GM12878 (cell line): ENCODE measurements at regions not wholly inside any gene's neighbourhood (a gene's known extent, or its start where the extent isn't known, plus 50 kb on each side); places are given as distances from the start of the nearest gene placed in this dataset.

Experiments used
- ATAC-seq: fragments of 200-7000 bp; cut with Tn5 transposase; 3 replicates; pipeline ENCODE4 v1.9.1; 2020; ENCODE audit warnings: mild to moderate bottlenecking, moderate library complexity
- BruUV-seq: library from RNA; stranded (reverse); fragments of 400-500 nt; replicated peaks from 2 replicates; lab custom pipeline; 2021; lab: Mats Ljungman, UMichigan
- CTCF ChIA-PET: fragments of 300-600 bp; sonication (Branson Sonifier 250); formaldehyde crosslinking; extraction: SDS; loops from one replicate; lab custom pipeline; 2021; ENCODE audit warnings: inconsistent platforms; lab: Yijun Ruan, JAX
- POLR2A ChIA-PET: fragments of 350-600 bp; formaldehyde crosslinking; extraction: SDS; loops from one replicate; lab custom pipeline; 2021; ENCODE audit warnings: inconsistent platforms; lab: Charles Lee
- RAD21 ChIA-PET: fragments of 300-600 bp; sonication (Branson Sonifier 250); formaldehyde crosslinking; loops from one replicate; lab custom pipeline; 2023; ENCODE audit warnings: antibody characterized with exemption; ENCODE audit not compliant: unreplicated experiment; lab: Charles Lee
- SMC1A ChIA-PET: fragments of 300-600 bp; sonication (Branson Sonifier 250); formaldehyde crosslinking; loops from one replicate; lab custom pipeline; 2023; ENCODE audit not compliant: unreplicated experiment, uncharacterized antibody; lab: Charles Lee
- DNase-seq: peaks from one replicate; pipeline ENCODE4 v3.0.0-alpha.2; 2011; ENCODE audit warnings: low read depth, low spot score
- FAIRE-seq: peaks from 3 replicates; lab custom pipeline; 2011; peaks lifted over from hg19 to GRCh38; lab: Jason Lieb, UNC
- H2AFZ ChIP-seq: 2 replicates; pipeline ENCODE4 v1.6.0; 2011; ENCODE audit warnings: low read depth, low read length, control low read depth; ENCODE audit not compliant: control insufficient read depth
- H3K27ac ChIP-seq: 2 replicates; pipeline ENCODE4 v1.5.1; 2011; ENCODE audit warnings: control low read depth; ENCODE audit not compliant: control insufficient read depth, insufficient read depth
- H3K27me3 ChIP-seq, 2 experiments: replicated peaks in 1 of 2; 2 replicates each; pipeline versions ENCODE4 v1.6.0 to v1.6.1; 2011; ENCODE audit warnings: low read length in 1 of 2; ENCODE audit not compliant: control insufficient read depth in 2 of 2, insufficient read depth in 2 of 2
- H3K36me3 ChIP-seq, 2 experiments: 2 replicates each; pipeline ENCODE4 v1.5.1; 2011; ENCODE audit warnings: low read length in 1 of 2; ENCODE audit not compliant: control insufficient read depth in 2 of 2, insufficient read depth in 2 of 2
- H3K4me1 ChIP-seq: 2 replicates; pipeline ENCODE4 v1.6.1; 2011; ENCODE audit warnings: mild to moderate bottlenecking, low read length, moderate library complexity, mixed read lengths; ENCODE audit not compliant: control insufficient read depth, insufficient read depth
- H3K4me2 ChIP-seq: 2 replicates; pipeline ENCODE4 v1.6.0; 2011; ENCODE audit warnings: control low read depth; ENCODE audit not compliant: control insufficient read depth, insufficient read depth
- H3K4me3 ChIP-seq: fragments of 200-600 bp; sonication (generic); 2 replicates; pipeline ENCODE4 v1.5.1; 2016
- H3K79me2 ChIP-seq: 2 replicates; pipeline ENCODE4 v1.6.0; 2011; ENCODE audit warnings: low read length; ENCODE audit not compliant: control insufficient read depth, insufficient read depth
- H3K9ac ChIP-seq: 2 replicates; pipeline ENCODE4 v1.8.0; 2011; ENCODE audit warnings: low read length, control low read depth, mixed read lengths; ENCODE audit not compliant: control insufficient read depth, insufficient read depth
- H3K9me3 ChIP-seq: replicated peaks from 3 replicates; pipeline ENCODE4 v1.5.1; 2011; ENCODE audit warnings: mild to moderate bottlenecking, low read length; ENCODE audit not compliant: control insufficient read depth, insufficient read depth
- H4K20me1 ChIP-seq: 2 replicates; pipeline ENCODE4 v1.6.0; 2011; ENCODE audit not compliant: control insufficient read depth, insufficient read depth
- BCLAF1 ChIP-seq: fragments of 450-650 bp; IDR thresholded peaks from 2 replicates; pipeline ENCODE4 v1.6.1; 2017; ENCODE audit warnings: antibody characterized with exemption, mild to moderate bottlenecking, moderate library complexity
- CREB1 ChIP-seq: IDR thresholded peaks from 2 replicates; pipeline ENCODE4 v1.6.1; 2012; ENCODE audit warnings: low read depth, mild to moderate bottlenecking, inconsistent platforms
- PKNOX1 ChIP-seq: fragments of 450-650 bp; IDR thresholded peaks from 2 replicates; pipeline ENCODE4 v1.6.1; 2016; ENCODE audit warnings: mild to moderate bottlenecking
- POLR2AphosphoS2 ChIP-seq: IDR thresholded peaks from 2 replicates; pipeline ENCODE4 v1.6.1; 2011; ENCODE audit warnings: low read depth, mild to moderate bottlenecking, low read length, improper control_type of control experiment, moderate library complexity
- RCOR1 ChIP-seq: conservative IDR thresholded peaks from 2 replicates; pipeline ENCODE4 v1.6.1; 2012; ENCODE audit warnings: low read depth, low read length, improper control_type of control experiment
- RELA ChIP-seq: fragments of 450-650 bp; IDR thresholded peaks from 2 replicates; pipeline ENCODE4 v1.8.0; 2014; ENCODE audit warnings: borderline replicate concordance; ENCODE audit not compliant: partially characterized antibody
- REST ChIP-seq: IDR thresholded peaks from 2 replicates; pipeline ENCODE4 v1.6.1; 2012; ENCODE audit warnings: mild to moderate bottlenecking, low read depth, low read length
- USF2 ChIP-seq: IDR thresholded peaks from 2 replicates; pipeline ENCODE4 v1.6.1; 2011; ENCODE audit warnings: low read depth, low read length, improper control_type of control experiment, borderline replicate concordance
- YY1 ChIP-seq: IDR thresholded peaks from 2 replicates; pipeline ENCODE4 v1.6.1; 2011; ENCODE audit warnings: low read depth, mild to moderate bottlenecking, low read length
- ZZZ3 ChIP-seq: IDR thresholded peaks from 2 replicates; pipeline ENCODE4 v1.6.1; 2011; ENCODE audit warnings: low read depth; ENCODE audit not compliant: control insufficient read depth, insufficient read length
- WGBS: methylation state at CpG from one replicate; pipeline ENCODE4 v1.1.6; 2016; ENCODE audit warnings: low lambda C conversion rate; ENCODE audit not compliant: insufficient replicate concordance, insufficient coverage; ENCODE audit errors: missing lambda C conversion rate; 5-methylcytosine and 5-hydroxymethylcytosine counted together
- in situ Hi-C: fragments of 300-500 bp; cut with MboI; formaldehyde crosslinking; loops from 9 replicates; pipeline ENCODE4 v1.14.3; 2018; ENCODE audit warnings: mixed read lengths
- intact Hi-C: fragments of 100-400 bp; cut with micrococcal nuclease; formaldehyde crosslinking; loops from one replicate; pipeline ENCODE4 v1.14.2; 2022; ENCODE audit not compliant: unreplicated experiment

GRCh38 chr2:150917961-150918713 is 343.5 kb downstream of the RBM43 start:
- SMC1A ChIA-PET, result interaction anchor here (0.6 kb wide), 1 partner anchor 195 kb away, joined by 4 read pairs; no protein-coding TSS in a partner anchor
- FAIRE-seq, result no peak
- no peak overlapping the region for H3K4me2 ChIP-seq
- H3K27me3 ChIP-seq, result no peaks in the 10 kb centered on the region
- no peak for ATAC-seq
- H3K79me2 ChIP-seq, result no peaks in the 10 kb centered on the region
- no peak overlapping the region for H3K9ac ChIP-seq
- CTCF ChIA-PET, result no interaction called here
- H3K36me3 ChIP-seq, result no peaks in the 10 kb centered on the region
- H4K20me1 ChIP-seq, result no peaks in the 10 kb centered on the region
- no peak overlapping the region for H3K27ac ChIP-seq
- RAD21 ChIA-PET, result no interaction called here
- TF ChIP-seq YY1, result no peak
- TF ChIP-seq ZZZ3, result no peak
- no peak for TF ChIP-seq PKNOX1
- TF ChIP-seq POLR2AphosphoS2, result no peak
- TF ChIP-seq RELA, result no peak
- no peak for TF ChIP-seq REST
- no peak for TF ChIP-seq RCOR1
- no peak for TF ChIP-seq CREB1
- TF ChIP-seq BCLAF1, result no peak
- TF ChIP-seq USF2, result no peak
- TF ChIP-seq, all 136 proteins: peak for 0
- DNase-seq, result no peak
- intact Hi-C loops, result no loop called here
- POLR2A ChIA-PET, result no interaction called here
- H2AFZ ChIP-seq, result no peak overlapping the region
- in situ Hi-C loops, result no loop called here
- no peaks in the 10 kb centered on the region for H3K4me1 ChIP-seq
- WGBS, result 27% methylated on average over 7 of the region's 7 CpGs
- no peak overlapping the region for H3K4me3 ChIP-seq
- no peaks in the 10 kb centered on the region for H3K9me3 ChIP-seq
- BruUV-seq, result no TSS peak
